OCI-LY7 (cell line): ENCODE measurements at regions not wholly inside any gene's neighbourhood (a gene's known extent, or its start where the extent isn't known, plus 50 kb on each side); places are given as distances from the start of the nearest gene placed in this dataset.

Experiments used
- EZH2phosphoT487 ChIP-seq: fragments of 200-600 bp; sonication (generic); IDR thresholded peaks from 2 replicates; pipeline ENCODE4 v1.6.1; 2018; ENCODE audit warnings: low read depth, borderline replicate concordance, mild to moderate bottlenecking, mixed run types, antibody characterized with exemption, low read length, moderate library complexity, mixed read lengths
- TF ChIP-seq, protein P1 (sequence below): fragments of 200-600 bp; sonication (generic); conservative IDR thresholded peaks from 2 replicates; pipeline ENCODE4 v1.5.1; 2014; ENCODE audit warnings: mild to moderate bottlenecking, antibody characterized with exemption, low read length, moderate library complexity, mixed read lengths

DNA sequence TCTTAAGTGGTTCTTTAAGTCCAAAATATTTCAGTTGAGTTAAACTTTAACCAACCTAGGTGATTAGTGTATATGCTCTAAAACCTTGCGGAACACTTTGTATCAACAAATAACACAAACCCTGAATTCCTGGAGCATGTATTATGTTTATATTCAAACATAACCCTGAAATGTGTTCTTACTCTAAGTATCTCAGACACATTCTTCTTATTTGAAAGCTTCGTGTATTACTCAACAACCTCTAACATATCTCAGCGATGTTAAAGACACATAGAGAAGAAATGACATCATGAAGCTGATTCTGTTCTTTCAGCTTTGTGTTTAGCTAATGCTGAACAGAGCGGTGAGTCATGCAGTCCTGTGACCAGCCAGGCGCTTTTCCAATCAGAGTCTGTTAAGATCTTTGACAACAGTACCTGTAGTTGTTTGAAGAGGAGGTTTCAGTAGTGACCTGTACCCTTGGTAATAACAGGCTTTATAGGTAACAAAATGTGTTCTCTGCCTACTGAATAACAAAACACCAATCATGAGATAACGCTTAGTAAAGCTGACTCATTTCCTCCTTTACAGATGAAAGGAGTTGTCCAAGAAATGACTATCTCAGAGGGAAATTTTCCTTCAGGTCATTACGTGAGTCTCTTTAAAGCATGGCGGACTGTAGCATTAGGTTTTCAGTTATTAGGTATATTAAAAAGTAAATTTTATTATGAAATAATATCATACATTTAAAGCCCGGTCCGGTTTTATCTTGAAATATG lies 67.3 kb upstream of the KLF6 start:
- TF ChIP-seq, protein P1, sequence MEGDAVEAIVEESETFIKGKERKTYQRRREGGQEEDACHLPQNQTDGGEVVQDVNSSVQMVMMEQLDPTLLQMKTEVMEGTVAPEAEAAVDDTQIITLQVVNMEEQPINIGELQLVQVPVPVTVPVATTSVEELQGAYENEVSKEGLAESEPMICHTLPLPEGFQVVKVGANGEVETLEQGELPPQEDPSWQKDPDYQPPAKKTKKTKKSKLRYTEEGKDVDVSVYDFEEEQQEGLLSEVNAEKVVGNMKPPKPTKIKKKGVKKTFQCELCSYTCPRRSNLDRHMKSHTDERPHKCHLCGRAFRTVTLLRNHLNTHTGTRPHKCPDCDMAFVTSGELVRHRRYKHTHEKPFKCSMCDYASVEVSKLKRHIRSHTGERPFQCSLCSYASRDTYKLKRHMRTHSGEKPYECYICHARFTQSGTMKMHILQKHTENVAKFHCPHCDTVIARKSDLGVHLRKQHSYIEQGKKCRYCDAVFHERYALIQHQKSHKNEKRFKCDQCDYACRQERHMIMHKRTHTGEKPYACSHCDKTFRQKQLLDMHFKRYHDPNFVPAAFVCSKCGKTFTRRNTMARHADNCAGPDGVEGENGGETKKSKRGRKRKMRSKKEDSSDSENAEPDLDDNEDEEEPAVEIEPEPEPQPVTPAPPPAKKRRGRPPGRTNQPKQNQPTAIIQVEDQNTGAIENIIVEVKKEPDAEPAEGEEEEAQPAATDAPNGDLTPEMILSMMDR = no peak
- TF ChIP-seq EZH2phosphoT487 = no peak
